CD4-positive, alpha-beta T cell treated with Interleukin-17A for 1 hour (primary cell): ENCODE measurements at regions not wholly inside any gene's neighbourhood (a gene's known extent, or its start where the extent isn't known, plus 50 kb on each side); places are given as distances from the start of the nearest gene placed in this dataset.
"Not testable (repeated sequence)": the region's sequence is repeated elsewhere in the genome, so short reads cannot be mapped to it uniquely, and the experiment has no call there.

ENCODE experiments used
- DNase-seq: peaks from one replicate; pipeline ENCODE4 v3.0.0-alpha.2; 2020

GRCh38 chr17:20521532-20521931 lies 54.2 kb upstream of the LGALS9B start:
- DNase-seq, result not testable (repeated sequence)

- not testable (repeated sequence) for DNase-seq
These were observed 51.1 kb upstream of the LGALS9B start for GRCh38 chr17:20518462-20518861.

- DNase-seq, result peak; percentile 10
These were observed 50.1 kb upstream of the LGALS9B start for GRCh38 chr17:20517392-20517791.
